NCI-H82 (cell line): ENCODE measurements at regions not wholly inside any gene's neighbourhood (a gene's known extent, or its start where the extent isn't known, plus 50 kb on each side); places are given as distances from the start of the nearest gene placed in this dataset.

Source experiments
- DNase-seq: peaks from one replicate; lab custom pipeline; 2025; lab: John Stamatoyannopoulos, UW

- DNase-seq, result no peak
Measured at GRCh38 chr7:25812086-25812850, 339.7 kb upstream of the NFE2L3 start.

GRCh38 chr7:25813381-25813780 is 338.6 kb upstream of the NFE2L3 start:
- DNase-seq, result no peak

DNA sequence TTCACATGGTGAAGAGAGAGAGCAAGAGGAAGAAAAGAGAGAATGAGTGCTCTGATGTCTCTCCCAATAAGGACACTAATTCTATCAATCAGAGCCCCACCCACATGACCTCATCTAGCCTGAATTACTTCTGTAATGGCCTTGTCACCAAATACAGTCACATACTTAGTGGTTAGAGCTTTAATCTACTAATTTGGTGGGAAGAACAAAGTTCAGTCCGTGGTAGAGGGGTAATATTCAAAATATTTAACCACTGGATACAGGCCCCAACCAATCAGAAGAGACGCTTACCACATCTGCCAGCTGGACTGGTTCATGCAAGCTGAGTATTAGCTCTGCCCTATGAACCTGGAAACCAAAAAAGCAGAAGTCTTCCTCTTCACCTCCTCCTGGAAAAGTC is 336.3 kb upstream of the NFE2L3 start:
- DNase-seq, result no peak

- DNase-seq, result peak; percentile 44
Measured at GRCh38 chr7:25820432-25821040, 331.5 kb upstream of the NFE2L3 start.

GRCh38 chr7:25821225-25821624 is 330.8 kb upstream of the NFE2L3 start:
- DNase-seq, result no peak

- DNase-seq, result no peak
Measured at GRCh38 chr7:25822823-25823222, 329.2 kb upstream of the NFE2L3 start.

DNA sequence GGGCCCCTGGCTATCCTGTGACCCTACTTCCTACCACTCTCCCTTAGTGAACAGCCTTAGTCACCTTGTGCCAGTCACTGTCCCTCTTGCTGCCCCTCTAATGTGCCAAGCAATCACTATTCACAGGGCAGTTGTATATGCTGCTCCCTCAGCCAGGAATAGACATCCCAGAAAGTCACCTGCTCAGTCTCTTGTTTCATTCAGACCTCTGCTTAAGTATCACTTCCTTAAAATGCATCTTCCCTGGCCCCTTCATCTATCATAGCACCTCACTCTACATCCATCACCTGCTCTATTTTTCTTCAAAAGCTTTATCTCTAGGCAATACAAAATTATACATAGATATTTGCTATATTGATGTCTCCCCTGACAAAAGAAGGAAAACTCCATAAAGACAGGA is 328.4 kb upstream of the NFE2L3 start:
- DNase-seq, result no peak

DNA sequence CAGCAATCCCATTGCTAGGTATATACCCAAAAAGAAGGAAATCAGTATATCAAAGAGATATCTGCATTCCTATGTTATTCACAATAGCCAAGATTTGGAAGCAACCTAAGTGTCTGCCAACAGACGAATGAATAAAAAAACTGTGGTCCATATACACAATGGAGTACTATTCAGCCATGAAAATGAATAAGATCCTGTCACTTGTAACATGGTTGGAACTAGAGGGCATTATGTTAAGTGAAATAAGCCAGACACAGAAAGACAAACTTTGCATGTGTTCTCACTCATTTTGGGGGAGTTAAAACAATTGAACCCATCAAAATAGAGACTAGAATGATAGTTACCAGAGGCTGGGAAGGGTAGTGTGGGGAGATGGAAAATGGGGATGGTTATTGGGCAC is 323.5 kb upstream of the NFE2L3 start:
- DNase-seq, result no peak

DNA sequence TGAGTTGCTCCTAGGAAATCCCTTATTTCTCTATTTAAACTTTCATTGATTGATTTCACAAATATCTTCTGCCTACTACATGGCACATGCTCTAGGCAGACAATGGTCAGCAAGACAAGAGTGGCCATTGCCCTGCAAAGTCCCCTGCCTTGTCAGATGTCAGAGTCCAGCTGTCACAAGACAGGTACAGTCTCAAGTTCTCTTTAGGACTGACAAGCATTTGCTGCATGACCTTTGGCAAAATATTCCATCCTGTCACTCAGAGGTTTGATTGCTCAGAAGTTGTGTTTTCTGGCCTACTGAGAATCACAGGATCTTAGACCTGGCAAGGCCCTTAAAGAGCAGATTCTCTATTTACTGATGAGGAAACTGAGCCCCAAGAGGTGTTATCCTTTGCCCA is 322.3 kb upstream of the NFE2L3 start:
- DNase-seq, result no peak

- DNase-seq, result no peak
Measured at GRCh38 chr7:25830215-25830614, 321.8 kb upstream of the NFE2L3 start.

DNA sequence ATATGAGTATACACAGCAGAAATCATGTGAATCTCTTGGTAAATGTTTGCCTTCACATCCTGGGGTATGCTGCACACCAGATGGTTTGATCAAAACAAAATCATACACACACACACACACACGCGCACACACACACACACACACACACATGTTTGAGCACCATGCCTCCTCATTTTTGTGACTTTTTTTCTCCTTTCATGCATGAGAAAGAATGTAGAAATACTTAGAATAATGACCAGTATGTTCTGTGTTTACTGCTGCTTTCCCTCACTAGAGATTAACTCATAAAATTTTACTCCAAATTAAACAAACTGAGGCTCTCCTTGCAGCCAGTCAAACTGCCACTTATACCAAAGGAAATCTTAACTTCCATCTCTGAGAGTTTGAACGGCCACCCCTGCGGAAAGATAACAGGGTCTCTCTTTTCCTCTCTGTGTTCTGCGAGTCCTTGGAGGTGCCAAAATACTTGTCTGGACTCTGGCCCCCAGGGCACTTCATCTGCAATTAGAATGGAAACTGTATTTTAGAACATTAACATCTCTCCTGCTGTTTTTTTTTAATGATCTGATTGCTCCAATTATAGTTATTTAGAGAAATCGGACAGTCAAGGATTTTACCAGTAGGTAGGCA is 320.8 kb upstream of the NFE2L3 start:
- DNase-seq, result no peak

- no peak for DNase-seq
Measured at GRCh38 chr7:25831831-25832411, 320.1 kb upstream of the NFE2L3 start.

DNA sequence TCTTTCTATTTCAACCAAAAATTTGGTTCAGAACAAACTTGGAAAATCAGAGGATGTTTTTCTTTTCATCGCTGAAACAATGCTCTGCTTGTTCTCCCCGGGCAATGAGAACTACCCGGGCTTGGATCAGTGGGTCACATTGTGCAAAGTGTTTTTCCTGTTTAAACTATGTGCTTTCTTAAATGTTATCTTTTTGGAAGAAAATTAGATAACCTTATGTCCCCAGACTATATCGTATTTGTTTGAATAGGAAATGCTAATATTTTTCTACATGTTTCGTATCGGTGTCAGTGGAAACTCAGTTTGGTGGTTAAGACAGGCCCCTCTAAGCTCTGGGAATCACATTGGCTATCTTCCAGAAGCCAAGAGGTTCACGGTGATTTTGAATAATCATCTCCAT is 319.5 kb upstream of the NFE2L3 start:
- DNase-seq, result no peak

GRCh38 chr7:25832929-25833328 is 319.1 kb upstream of the NFE2L3 start:
- no peak for DNase-seq

DNA sequence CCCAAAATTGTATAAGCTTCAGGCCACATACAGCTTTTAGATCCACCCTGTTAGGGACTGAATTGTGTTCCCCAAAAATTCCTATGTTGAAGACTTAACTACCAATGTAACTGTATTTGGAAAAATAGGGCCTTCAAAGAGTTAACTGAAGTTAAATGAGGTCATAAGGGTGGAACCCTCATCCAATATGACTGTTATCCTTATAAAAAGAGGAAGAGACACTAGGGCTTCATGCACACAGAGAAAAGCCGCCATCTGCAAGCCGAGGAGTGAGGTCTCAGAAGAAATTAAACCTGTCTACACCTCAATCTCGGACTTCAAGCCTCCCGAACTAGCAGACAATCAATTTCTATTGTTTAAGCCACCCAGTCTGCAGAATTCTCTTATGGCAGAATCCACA is 317.9 kb upstream of the NFE2L3 start:
- DNase-seq, result no peak

DNA sequence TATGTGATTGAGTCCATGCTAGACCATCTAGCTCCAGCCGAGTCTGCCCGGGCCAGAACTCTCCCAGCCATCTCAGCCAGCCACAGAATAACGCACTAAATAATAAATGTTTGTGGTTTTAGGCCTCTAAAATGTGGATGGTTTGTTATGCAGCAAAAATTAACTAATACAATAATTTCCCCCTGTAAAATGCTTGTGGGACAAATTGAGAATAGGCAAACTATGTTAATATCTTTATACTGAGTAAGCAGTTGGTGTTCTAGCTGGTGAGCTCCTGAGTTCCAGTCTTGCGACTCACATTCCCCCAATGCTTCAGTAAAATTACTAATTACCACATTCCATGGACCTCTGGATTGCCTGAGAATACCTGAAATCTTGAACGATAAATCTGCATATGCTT is 316.8 kb upstream of the NFE2L3 start:
- no peak for DNase-seq

DNA sequence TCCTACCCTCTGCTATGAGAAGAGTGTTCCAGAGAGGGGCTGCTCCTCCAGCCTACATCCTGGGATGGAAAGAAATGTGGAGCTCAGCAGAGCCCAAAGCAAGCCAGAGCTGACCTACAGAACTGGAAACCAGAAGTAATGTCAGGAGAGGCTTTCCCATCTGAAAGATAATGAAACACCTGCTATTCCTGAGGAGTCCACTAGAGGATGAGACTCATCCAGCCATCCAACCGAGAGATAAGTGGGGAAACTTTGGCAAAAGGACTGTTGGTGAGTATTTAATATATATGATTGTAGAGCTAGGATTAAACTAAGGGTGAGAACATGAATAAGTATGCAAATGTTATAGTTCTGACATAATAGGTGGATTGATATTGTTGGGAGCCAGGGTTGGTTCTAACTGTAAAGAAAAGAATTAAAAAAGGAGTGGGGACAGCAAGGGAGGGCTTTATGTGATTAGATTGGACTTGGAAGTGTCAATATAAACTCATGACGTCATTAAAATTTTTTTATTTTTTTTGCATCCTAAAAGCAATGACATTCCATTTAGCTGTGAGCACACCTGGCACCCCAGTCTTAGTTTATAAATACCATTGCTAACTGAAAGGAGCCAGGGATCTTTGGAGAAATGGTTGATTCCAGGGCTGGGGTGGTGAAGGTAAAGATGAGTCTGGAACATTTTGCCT is 312.8 kb upstream of the NFE2L3 start:
- peak; percentile 36 for DNase-seq

DNA sequence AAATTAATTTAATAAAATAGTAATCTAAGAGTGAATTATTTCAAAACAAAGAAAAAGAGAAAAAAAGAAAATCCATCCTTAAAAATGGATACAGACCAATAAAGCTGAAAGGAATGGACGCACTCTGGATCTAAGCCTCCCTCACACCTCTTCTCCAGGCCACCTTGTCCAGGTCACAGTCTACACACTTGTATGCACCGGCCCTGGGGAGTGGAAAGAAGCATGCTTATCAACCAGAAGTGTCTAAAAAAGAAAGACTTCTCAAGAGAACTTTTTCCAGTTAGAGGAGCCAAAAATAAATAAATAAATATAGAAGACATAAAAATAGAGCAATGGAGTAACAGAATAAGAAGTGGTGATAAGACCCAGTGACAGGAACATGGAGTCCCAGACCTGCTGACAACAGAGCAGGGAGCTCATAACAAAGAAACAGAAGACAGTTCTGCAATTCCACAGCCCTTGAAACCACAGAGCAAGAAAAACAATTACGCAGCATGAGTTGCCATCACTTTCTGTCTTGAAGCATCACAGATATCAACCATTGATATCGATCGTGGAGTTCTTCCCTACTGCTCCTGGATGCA is 311.7 kb upstream of the NFE2L3 start:
- no peak for DNase-seq

DNA sequence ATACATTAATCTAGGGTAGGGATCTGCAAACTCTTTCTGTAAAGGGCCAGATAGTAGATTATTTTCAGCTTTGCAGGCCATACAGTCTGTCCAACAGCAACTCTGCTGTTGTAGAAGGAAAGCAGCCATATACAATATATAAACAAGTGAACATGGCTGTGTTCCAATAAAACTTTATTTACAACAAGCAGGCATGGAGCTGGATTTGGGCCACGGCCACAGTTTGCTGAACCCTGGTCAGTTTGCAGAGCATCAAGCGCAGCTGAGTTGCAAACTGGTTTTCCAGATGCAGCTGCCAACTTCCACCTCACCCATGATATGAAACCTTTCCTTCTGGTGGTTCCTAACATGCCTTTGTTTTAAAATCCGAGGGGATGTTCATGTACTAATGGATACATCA is 310.4 kb upstream of the NFE2L3 start:
- DNase-seq, result no peak

- no peak for DNase-seq
Measured at GRCh38 chr7:25842201-25842733, 309.7 kb upstream of the NFE2L3 start.

GRCh38 chr7:25843467-25843866 is 308.5 kb upstream of the NFE2L3 start:
- peak; percentile 2 for DNase-seq
